Tibial nerve (tissue), 4 donors: ENCODE measurements at regions not wholly inside any gene's neighbourhood (a gene's known extent, or its start where the extent isn't known, plus 50 kb on each side); places are given as distances from the start of the nearest gene placed in this dataset.
"Not testable (repeated sequence)": the region's sequence is repeated elsewhere in the genome, so short reads cannot be mapped to it uniquely, and the experiment has no call there.

Source experiments
- DNase-seq, 2 donors: peaks; one replicate each; pipeline ENCODE4 v3.0.0-alpha.2; 2019; ENCODE audit warnings: low spot score in 2 of 2
- H3K27ac ChIP-seq, 4 donors: fragments of 200-600 bp; sonication (generic) in 3 of 4; one replicate each; pipeline ENCODE4 v1.5.1; 2017 to 2019; ENCODE audit warnings: mild to moderate bottlenecking in 1 of 4
- H3K27me3 ChIP-seq, 2 donors: fragments of 200-600 bp; sonication (generic) in 1 of 2; one replicate each; pipeline versions ENCODE4 v1.5.1 to v1.6.0; 2017 to 2019
- H3K36me3 ChIP-seq, 3 donors: fragments of 200-600 bp; sonication (generic); one replicate each; pipeline ENCODE4 v1.5.1; 2018 to 2019
- H3K4me1 ChIP-seq, 4 donors: fragments of 200-600 bp; sonication (generic) in 3 of 4; one replicate each; pipeline ENCODE4 v1.5.1; 2017 to 2019
- H3K4me3 ChIP-seq, 4 donors: fragments of 200-600 bp; sonication (generic) in 3 of 4; one replicate each; pipeline ENCODE4 v1.5.1; 2017 to 2019; ENCODE audit warnings: mild to moderate bottlenecking in 1 of 4, moderate library complexity in 1 of 4
- H3K9me3 ChIP-seq, 4 donors: fragments of 200-600 bp; sonication (generic) in 3 of 4; one replicate each; pipeline ENCODE4 v1.5.1; 2017 to 2019
- EP300 ChIP-seq, 2 donors: sonication (generic); formaldehyde crosslinking; IDR thresholded peaks; one replicate each; pipeline ENCODE4 v1.6.1; 2017; ENCODE audit warnings: antibody characterized with exemption in 2 of 2, mild to moderate bottlenecking in 1 of 2
- POLR2A ChIP-seq, 2 donors: fragments of 450-650 bp; IDR thresholded peaks; one replicate each; pipeline ENCODE4 v1.6.1; 2017; ENCODE audit warnings: antibody characterized with exemption in 2 of 2, mild to moderate bottlenecking in 2 of 2, moderate library complexity in 2 of 2
- WGBS, 2 donors: methylation state at CpG; one replicate each; pipeline ENCODE4 v1.1.5; 2018; 5-methylcytosine and 5-hydroxymethylcytosine counted together
- TF ChIP-seq, protein P1 (sequence below), 5 experiments: fragments of 200-600 bp in 3 of 5; fragments of 450-650 bp in 2 of 5; sonication (generic) in 3 of 5; IDR thresholded peaks; one replicate each; pipeline ENCODE4 v1.5.1; 2016 to 2019; ENCODE audit warnings: antibody characterized with exemption in 5 of 5, mild to moderate bottlenecking in 3 of 5, moderate library complexity in 2 of 5

DNA sequence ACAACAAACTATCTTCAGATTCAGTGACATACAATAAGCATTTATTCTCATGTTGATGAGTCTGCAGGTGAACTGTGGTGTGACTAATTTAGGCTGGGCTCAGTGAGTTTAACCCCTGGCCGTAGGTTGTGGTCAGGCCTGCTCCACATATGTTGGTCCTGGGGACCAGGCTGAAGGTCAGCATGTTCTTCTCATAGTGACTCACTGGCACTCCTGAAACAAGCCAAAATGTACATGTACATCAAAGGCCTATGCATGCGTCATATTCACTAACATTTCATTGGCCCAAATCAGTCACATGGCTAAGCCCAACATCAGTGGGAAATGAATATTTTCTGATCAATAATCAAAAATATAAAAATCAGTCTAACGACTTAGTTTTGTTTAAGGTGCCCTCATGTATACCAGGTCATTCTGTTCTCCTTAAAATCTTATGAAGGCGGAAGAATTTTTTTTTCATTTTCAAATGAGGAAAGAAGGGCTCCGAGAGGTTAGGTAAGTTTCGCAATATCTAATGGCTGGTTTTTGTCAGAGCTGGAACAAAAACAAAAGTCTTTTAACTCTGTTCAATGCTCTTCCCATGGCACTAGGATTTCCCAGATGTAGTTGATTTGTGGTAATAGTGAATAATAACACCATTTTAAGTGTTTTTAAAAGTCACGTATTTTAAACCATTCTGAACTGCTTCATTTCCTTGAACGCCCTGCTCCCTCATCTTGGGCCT, 148.5 kb downstream of the MFSD1 start:
- no peak overlapping the region for H3K27ac ChIP-seq
- no peaks in the 10 kb centered on the region for H3K9me3 ChIP-seq
- 76 to 85% methylated on average over 8 of the region's 8 CpGs for WGBS, 2 donors
- no peak for TF ChIP-seq EP300 (IDR thresholded peaks at IDR 0.05)
- TF ChIP-seq, protein P1, sequence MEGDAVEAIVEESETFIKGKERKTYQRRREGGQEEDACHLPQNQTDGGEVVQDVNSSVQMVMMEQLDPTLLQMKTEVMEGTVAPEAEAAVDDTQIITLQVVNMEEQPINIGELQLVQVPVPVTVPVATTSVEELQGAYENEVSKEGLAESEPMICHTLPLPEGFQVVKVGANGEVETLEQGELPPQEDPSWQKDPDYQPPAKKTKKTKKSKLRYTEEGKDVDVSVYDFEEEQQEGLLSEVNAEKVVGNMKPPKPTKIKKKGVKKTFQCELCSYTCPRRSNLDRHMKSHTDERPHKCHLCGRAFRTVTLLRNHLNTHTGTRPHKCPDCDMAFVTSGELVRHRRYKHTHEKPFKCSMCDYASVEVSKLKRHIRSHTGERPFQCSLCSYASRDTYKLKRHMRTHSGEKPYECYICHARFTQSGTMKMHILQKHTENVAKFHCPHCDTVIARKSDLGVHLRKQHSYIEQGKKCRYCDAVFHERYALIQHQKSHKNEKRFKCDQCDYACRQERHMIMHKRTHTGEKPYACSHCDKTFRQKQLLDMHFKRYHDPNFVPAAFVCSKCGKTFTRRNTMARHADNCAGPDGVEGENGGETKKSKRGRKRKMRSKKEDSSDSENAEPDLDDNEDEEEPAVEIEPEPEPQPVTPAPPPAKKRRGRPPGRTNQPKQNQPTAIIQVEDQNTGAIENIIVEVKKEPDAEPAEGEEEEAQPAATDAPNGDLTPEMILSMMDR (IDR thresholded peaks at IDR 0.05) = no peak
- TF ChIP-seq POLR2A (IDR thresholded peaks at IDR 0.05) = no peak
- H3K36me3 ChIP-seq = no peaks in the 10 kb centered on the region
- DNase-seq = no peak
- H3K27me3 ChIP-seq = no peaks in the 10 kb centered on the region
- no peak overlapping the region for H3K4me3 ChIP-seq
- no peaks in the 10 kb centered on the region for H3K4me1 ChIP-seq

DNA sequence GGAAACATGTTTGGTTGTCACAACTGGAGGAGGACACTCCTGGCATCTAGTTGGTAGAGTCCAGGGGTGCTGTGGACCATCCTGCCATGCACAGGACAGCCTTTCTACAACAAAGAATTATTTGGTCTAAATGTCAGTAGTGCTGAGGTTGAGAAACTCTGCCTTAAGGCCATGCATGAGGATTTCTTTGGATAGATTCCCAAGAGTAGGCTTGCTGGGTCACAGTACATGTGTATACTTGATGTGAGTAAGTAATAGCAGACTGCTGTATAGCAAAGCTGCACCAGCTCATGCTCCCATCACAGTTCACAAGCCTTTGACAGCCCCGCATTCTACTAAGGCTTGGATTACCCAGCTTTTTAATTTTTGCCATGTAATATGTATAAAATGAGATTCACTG, 151.3 kb downstream of the MFSD1 start:
- TF ChIP-seq, protein P1 (IDR thresholded peaks at IDR 0.05) = no peak
- TF ChIP-seq POLR2A (IDR thresholded peaks at IDR 0.05) (no peak), EP300 (IDR thresholded peaks at IDR 0.05) (no peak)
- Histone ChIP-seq H3K36me3 (no peaks in the 10 kb centered on the region), H3K4me1 (no peaks in the 10 kb centered on the region), H3K4me3 (no peak overlapping the region), H3K27me3 (no peaks in the 10 kb centered on the region), H3K27ac (no peak overlapping the region), H3K9me3 (no peaks in the 10 kb centered on the region)
- WGBS, 2 donors = 83 to 88% methylated on average over 1 of the region's 1 CpG
- DNase-seq = no peak

DNA sequence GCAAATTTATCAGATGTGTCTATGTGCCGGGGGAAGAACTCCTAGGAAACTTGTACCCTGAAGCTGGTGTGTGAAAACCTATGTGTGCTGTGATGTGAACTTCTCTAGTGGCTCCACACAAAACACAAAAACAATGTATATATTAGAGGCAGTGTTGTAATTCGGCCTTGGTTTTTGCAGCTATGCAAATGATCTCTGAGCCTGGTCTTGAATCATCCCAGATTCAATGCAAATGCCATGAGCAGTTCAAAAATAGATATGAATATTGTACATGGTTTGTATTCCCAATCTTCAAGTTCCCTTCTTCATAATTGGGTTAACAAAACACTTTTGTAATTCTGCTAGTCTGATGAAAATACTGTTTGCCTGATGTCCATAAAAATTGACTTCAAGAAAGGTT, 152.6 kb downstream of the MFSD1 start:
- no peaks in the 10 kb centered on the region for H3K4me1 ChIP-seq
- H3K4me3 ChIP-seq = no peak overlapping the region
- TF ChIP-seq, protein P1 (IDR thresholded peaks at IDR 0.05) = no peak
- TF ChIP-seq EP300 (IDR thresholded peaks at IDR 0.05) (no peak), POLR2A (IDR thresholded peaks at IDR 0.05) (no peak)
- no peaks in the 10 kb centered on the region for H3K9me3 ChIP-seq
- H3K27ac ChIP-seq = no peak overlapping the region
- 63 to 70% methylated on average over 2 of the region's 2 CpGs for WGBS, 2 donors
- no peaks in the 10 kb centered on the region for H3K36me3 ChIP-seq
- H3K27me3 ChIP-seq = no peaks in the 10 kb centered on the region
- no peak for DNase-seq

DNA sequence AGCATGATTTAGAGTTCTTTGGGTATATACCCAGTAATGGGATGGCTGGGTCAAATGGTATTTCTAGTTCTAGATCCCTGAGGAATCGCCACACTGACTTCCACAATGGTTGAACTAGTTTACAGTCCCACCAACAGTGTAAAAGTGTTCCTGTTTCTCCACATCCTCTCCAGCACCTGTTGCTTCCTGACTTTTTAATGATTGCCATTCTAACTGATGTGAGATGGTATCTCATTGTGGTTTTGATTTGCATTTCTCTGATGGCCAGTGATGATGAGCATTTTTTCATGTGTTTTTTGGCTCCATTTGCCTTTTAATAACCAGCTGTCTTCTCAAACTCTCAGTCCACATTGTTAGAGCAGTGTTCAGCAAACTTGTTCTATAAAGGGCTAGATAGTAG, 155.9 kb downstream of the MFSD1 start:
- not testable (repeated sequence) for H3K27me3 ChIP-seq, H3K4me3 ChIP-seq, H3K9me3 ChIP-seq, H3K36me3 ChIP-seq, H3K4me1 ChIP-seq, H3K27ac ChIP-seq, DNase-seq
- no CpG with 5 or more reads among the region's 1 CpG for WGBS, 2 donors

DNA sequence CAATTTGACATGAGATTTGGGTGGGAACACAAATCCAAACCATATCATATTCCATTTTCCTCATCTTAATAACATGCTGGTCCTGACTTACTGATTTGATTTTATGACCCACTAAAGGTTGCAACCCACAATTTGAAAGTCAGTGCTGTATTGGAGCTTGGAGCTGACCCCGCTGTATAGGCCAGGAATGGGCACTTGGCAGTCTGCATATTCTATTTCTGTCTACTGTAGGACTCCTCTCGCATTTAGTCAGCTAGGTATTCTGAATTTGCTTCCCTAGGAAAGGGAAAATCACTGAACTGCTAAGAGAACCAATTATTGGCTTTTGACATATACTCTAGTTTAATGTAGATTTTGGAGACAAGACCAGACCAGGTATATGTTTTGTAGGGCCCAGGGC, 157.0 kb downstream of the MFSD1 start:
- no peaks in the 10 kb centered on the region for H3K4me1 ChIP-seq

More for the DNA sequence above, 157.0 kb downstream of the MFSD1 start:
- Histone ChIP-seq H3K27me3 (no peaks in the 10 kb centered on the region), H3K9me3 (no peaks in the 10 kb centered on the region), H3K27ac (no peak overlapping the region), H3K4me3 (no peak overlapping the region), H3K36me3 (no peaks in the 10 kb centered on the region)
- WGBS, 2 donors = 92 to 93% methylated on average over 2 of the region's 2 CpGs
- DNase-seq = no peak
- TF ChIP-seq EP300 (IDR thresholded peaks at IDR 0.05) = no peak
- no peak for TF ChIP-seq POLR2A (IDR thresholded peaks at IDR 0.05)
- TF ChIP-seq, protein P1 (IDR thresholded peaks at IDR 0.05) = no peak
